Keratinocyte (primary cell): ENCODE measurements at regions not wholly inside any gene's neighbourhood (a gene's known extent, or its start where the extent isn't known, plus 50 kb on each side); places are given as distances from the start of the nearest gene placed in this dataset.

Experiments used
- DNase-seq: peaks from one replicate; pipeline ENCODE4 v3.0.0-alpha.2; 2011; ENCODE audit warnings: low read depth, missing footprints, low spot score
- FAIRE-seq: peaks from 2 replicates; lab custom pipeline; 2011; peaks lifted over from hg19 to GRCh38; lab: Jason Lieb, UNC
- H2AFZ ChIP-seq: 2 replicates; pipeline ENCODE4 v1.6.0; 2012; ENCODE audit warnings: low read length, control low read depth, inconsistent platforms; ENCODE audit not compliant: control insufficient read depth
- H3K27ac ChIP-seq: 2 replicates; pipeline ENCODE4 v1.5.1; 2011; ENCODE audit warnings: low read length; ENCODE audit not compliant: control insufficient read depth, insufficient read depth
- H3K27me3 ChIP-seq: 3 replicates; pipeline ENCODE4 v1.6.0; 2011; ENCODE audit warnings: low read length; ENCODE audit not compliant: control insufficient read depth, insufficient read depth; ENCODE audit errors: extremely low read depth
- H3K36me3 ChIP-seq, 2 experiments: 2 replicates in 1 of 2; 3 replicates in 1 of 2; pipeline ENCODE4 v1.5.1; 2011; ENCODE audit warnings: low read length in 2 of 2, mild to moderate bottlenecking in 1 of 2; ENCODE audit not compliant: control insufficient read depth in 2 of 2, insufficient read depth in 2 of 2; ENCODE audit errors: extremely low read depth in 1 of 2
- H3K4me1 ChIP-seq: 3 replicates; pipeline ENCODE4 v1.5.1; 2011; ENCODE audit warnings: low read length; ENCODE audit not compliant: control insufficient read depth, insufficient read depth; ENCODE audit errors: extremely low read depth
- H3K4me2 ChIP-seq: 3 replicates; pipeline ENCODE4 v1.6.0; 2011; ENCODE audit warnings: low read depth, low read length; ENCODE audit not compliant: control insufficient read depth, insufficient read depth; ENCODE audit errors: extremely low read depth
- H3K4me3 ChIP-seq, 3 experiments: fragments of 200-600 bp in 1 of 3; sonication (generic) in 1 of 3; 2 replicates in 2 of 3; 3 replicates in 1 of 3; pipeline ENCODE4 v1.5.1; 2011 to 2016; ENCODE audit warnings: low read length in 3 of 3, mild to moderate bottlenecking in 3 of 3, control low read depth in 2 of 3, inconsistent platforms in 1 of 3, low read depth in 1 of 3, mixed read lengths in 1 of 3, mixed run types in 1 of 3, moderate library complexity in 1 of 3; ENCODE audit not compliant: control insufficient read depth in 2 of 3, insufficient read depth in 2 of 3; ENCODE audit errors: extremely low read depth in 1 of 3
- H3K79me2 ChIP-seq: 2 replicates; pipeline ENCODE4 v1.6.0; 2012; ENCODE audit warnings: low read length; ENCODE audit not compliant: control insufficient read depth, insufficient read depth
- H3K9ac ChIP-seq: 3 replicates; pipeline ENCODE4 v1.6.0; 2011; ENCODE audit warnings: low read length; ENCODE audit not compliant: control insufficient read depth, insufficient read depth; ENCODE audit errors: extremely low read depth
- H3K9me1 ChIP-seq: 3 replicates; pipeline ENCODE4 v1.6.0; 2011; ENCODE audit warnings: low read length; ENCODE audit not compliant: control insufficient read depth, insufficient read depth; ENCODE audit errors: extremely low read depth
- H3K9me3 ChIP-seq: 2 replicates; pipeline ENCODE4 v1.5.1; 2012; ENCODE audit warnings: low read depth, low read length; ENCODE audit not compliant: control insufficient read depth
- H4K20me1 ChIP-seq: 3 replicates; pipeline ENCODE4 v1.6.0; 2011; ENCODE audit warnings: low read length; ENCODE audit not compliant: control insufficient read depth, insufficient read depth; ENCODE audit errors: extremely low read depth
- CTCF ChIP-seq, 3 experiments: IDR thresholded peaks in 1 of 3; conservative IDR thresholded peaks in 1 of 3; optimal IDR thresholded peaks in 1 of 3; 2 replicates in 2 of 3; 3 replicates in 1 of 3; pipeline versions ENCODE3 to v1.5.1; 2011; ENCODE audit warnings: low read length in 3 of 3, mild to moderate bottlenecking in 3 of 3, moderate library complexity in 2 of 3, control low read depth in 1 of 3, inconsistent platforms in 1 of 3; ENCODE audit not compliant: insufficient read depth in 2 of 3; ENCODE audit errors: extremely low read depth in 1 of 3
- EZH2 ChIP-seq: IDR thresholded peaks from one replicate; pipeline ENCODE4 v1.6.1; 2012; ENCODE audit warnings: inconsistent platforms, mild to moderate bottlenecking, low read length, moderate library complexity
- dilution Hi-C: fragments of 300-500 bp; cut with MboI; formaldehyde crosslinking; loops from one replicate; pipeline ENCODE4 v1.7.0; 2020; ENCODE audit warnings: low sequenced_read_pairs; ENCODE audit not compliant: extremely low pct_ligation_motif_present

GRCh38 chr15:46808834-46809233, 908.5 kb upstream of the SEMA6D start:
- no peaks in the 10 kb centered on the region for H3K9me1 ChIP-seq
- no peaks in the 10 kb centered on the region for H3K79me2 ChIP-seq
- no peak overlapping the region for H3K4me3 ChIP-seq
- H3K4me1 ChIP-seq: no peaks in the 10 kb centered on the region
- H3K27ac ChIP-seq: no peak overlapping the region
- no peak for FAIRE-seq
- no peaks in the 10 kb centered on the region for H3K27me3 ChIP-seq
- no peak overlapping the region for H3K4me2 ChIP-seq
- dilution Hi-C loops: no loop called here
- TF ChIP-seq CTCF (optimal IDR thresholded peaks at IDR 0.05 in 1 of 3, IDR thresholded peaks at IDR 0.05 in 1 of 3, conservative IDR thresholded peaks at IDR 0.05 in 1 of 3; ENCODE audit: extremely low read depth in 1 of 3, insufficient read depth in 2 of 3, low read length in 3 of 3) (no peak), EZH2 (no peak)
- no peaks in the 10 kb centered on the region for H4K20me1 ChIP-seq
- H3K9me3 ChIP-seq: no peaks in the 10 kb centered on the region
- no peak overlapping the region for H3K9ac ChIP-seq
- no peak overlapping the region for H2AFZ ChIP-seq
- H3K36me3 ChIP-seq: no peaks in the 10 kb centered on the region
- no peak for DNase-seq

GRCh38 chr15:46815240-46815639, 902.1 kb upstream of the SEMA6D start:
- Histone ChIP-seq H3K4me2 (no peak overlapping the region), H3K4me3 (no peak overlapping the region), H2AFZ (no peak overlapping the region), H3K9me3 (no peaks in the 10 kb centered on the region), H3K79me2 (no peaks in the 10 kb centered on the region), H3K9ac (no peak overlapping the region), H3K4me1 (no peaks in the 10 kb centered on the region), H4K20me1 (no peaks in the 10 kb centered on the region), H3K36me3 (no peaks in the 10 kb centered on the region), H3K27me3 (no peaks in the 10 kb centered on the region), H3K27ac (no peak overlapping the region), H3K9me1 (no peaks in the 10 kb centered on the region)
- no peak for TF ChIP-seq EZH2
- TF ChIP-seq CTCF (optimal IDR thresholded peaks at IDR 0.05 in 1 of 3, IDR thresholded peaks at IDR 0.05 in 1 of 3, conservative IDR thresholded peaks at IDR 0.05 in 1 of 3; ENCODE audit: extremely low read depth in 1 of 3, insufficient read depth in 2 of 3, low read length in 3 of 3): no peak
- DNase-seq: no peak
- FAIRE-seq: no peak
- dilution Hi-C loops: no loop called here
